ENCODE measurements at regions not wholly inside any gene's neighbourhood (a gene's known extent, or its start where the extent isn't known, plus 50 kb on each side); places are given as distances from the start of the nearest gene placed in this dataset.
A peak's percentile ranks its signal among the peaks of the same experiment; 100 is the strongest.

DNA sequence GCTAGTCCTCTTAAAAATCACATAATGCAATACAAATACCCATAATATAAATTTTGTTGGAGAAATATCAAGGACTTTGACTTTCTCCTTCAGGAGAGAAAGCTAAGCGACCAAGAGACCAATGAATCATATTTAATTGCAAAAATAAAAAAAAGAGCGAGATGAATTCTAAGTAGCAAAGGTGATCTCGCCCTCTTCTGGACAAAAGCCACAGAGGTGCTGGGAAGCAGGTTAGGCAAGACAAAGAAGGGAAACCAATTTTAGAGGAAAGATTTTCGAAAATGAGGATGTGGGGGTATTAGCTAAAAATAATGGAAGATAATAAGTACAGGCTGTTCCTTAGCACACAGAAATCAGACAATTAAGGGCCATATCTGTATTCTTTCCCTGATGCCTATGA, 111.4 kb upstream of the PLAAT1 start:
- H3K36me3 ChIP-seq (ENCODE audit: insufficient read depth) = no peaks in the 10 kb centered on the region
- ATAC-seq (no peak), DNase-seq (ENCODE audit: low spot score) (peak; percentile 41)
- no peaks in the 10 kb centered on the region for H3K9me3 Mint-ChIP-seq
- H3K27ac Mint-ChIP-seq = no peak overlapping the region
- H3K4me3 Mint-ChIP-seq = no peak overlapping the region
- H3K36me3 Mint-ChIP-seq (ENCODE audit: low read depth) = no peaks in the 10 kb centered on the region
- H3K4me1 Mint-ChIP-seq = peaks cover 6% of the 10 kb centered on the region; the same call in 2 of the 3 replicates
- H3K27me3 Mint-ChIP-seq (ENCODE audit: insufficient read depth, low read depth, poor library complexity) = peaks cover 4% of the 10 kb centered on the region
- peak overlapping the region; percentile 53; the same call in 1 of the 2 replicates for H2AFZ ChIP-seq
- TF ChIP-seq, protein P1, sequence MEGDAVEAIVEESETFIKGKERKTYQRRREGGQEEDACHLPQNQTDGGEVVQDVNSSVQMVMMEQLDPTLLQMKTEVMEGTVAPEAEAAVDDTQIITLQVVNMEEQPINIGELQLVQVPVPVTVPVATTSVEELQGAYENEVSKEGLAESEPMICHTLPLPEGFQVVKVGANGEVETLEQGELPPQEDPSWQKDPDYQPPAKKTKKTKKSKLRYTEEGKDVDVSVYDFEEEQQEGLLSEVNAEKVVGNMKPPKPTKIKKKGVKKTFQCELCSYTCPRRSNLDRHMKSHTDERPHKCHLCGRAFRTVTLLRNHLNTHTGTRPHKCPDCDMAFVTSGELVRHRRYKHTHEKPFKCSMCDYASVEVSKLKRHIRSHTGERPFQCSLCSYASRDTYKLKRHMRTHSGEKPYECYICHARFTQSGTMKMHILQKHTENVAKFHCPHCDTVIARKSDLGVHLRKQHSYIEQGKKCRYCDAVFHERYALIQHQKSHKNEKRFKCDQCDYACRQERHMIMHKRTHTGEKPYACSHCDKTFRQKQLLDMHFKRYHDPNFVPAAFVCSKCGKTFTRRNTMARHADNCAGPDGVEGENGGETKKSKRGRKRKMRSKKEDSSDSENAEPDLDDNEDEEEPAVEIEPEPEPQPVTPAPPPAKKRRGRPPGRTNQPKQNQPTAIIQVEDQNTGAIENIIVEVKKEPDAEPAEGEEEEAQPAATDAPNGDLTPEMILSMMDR (conservative IDR thresholded peaks at IDR 0.05; ENCODE audit: low read depth in 2 of 2) = peak; percentile 71 to 77
- TF ChIP-seq JUNB (IDR thresholded peaks at IDR 0.05; ENCODE audit: unreplicated experiment) (no peak), ZNF114 (CRISPR knock-in tag; IDR thresholded peaks at IDR 0.05) (no peak), NANOG (IDR thresholded peaks at IDR 0.05; ENCODE audit: borderline replicate concordance) (no peak), STAT1 (IDR thresholded peaks at IDR 0.05; ENCODE audit: unreplicated experiment) (no peak), EZH2phosphoT487 (IDR thresholded peaks at IDR 0.05; ENCODE audit: unreplicated experiment) (no peak), ZNF331 (CRISPR knock-in tag; IDR thresholded peaks at IDR 0.05; ENCODE audit: low read depth) (no peak)
- H3F3A ChIP-seq (replicated peaks; ENCODE audit: low read depth) = no peaks in the 10 kb centered on the region
- H3K79me2 ChIP-seq (replicated peaks; ENCODE audit: insufficient read depth) = no peaks in the 10 kb centered on the region
- no peaks in the 10 kb centered on the region for H4K20me1 ChIP-seq (replicated peaks; ENCODE audit: insufficient read depth)
- no peak overlapping the region for H3K4me3 ChIP-seq
- no peaks in the 10 kb centered on the region for H3K27me3 ChIP-seq (ENCODE audit: insufficient read depth)
- no peak overlapping the region for H3K4me2 ChIP-seq
- no peak overlapping the region for H3K27ac ChIP-seq (ENCODE audit: low read depth)
- H3K4me1 ChIP-seq (ENCODE audit: insufficient read depth) = no peaks in the 10 kb centered on the region
- H3K9me2 ChIP-seq (ENCODE audit: insufficient read depth) = no peaks in the 10 kb centered on the region

DNA sequence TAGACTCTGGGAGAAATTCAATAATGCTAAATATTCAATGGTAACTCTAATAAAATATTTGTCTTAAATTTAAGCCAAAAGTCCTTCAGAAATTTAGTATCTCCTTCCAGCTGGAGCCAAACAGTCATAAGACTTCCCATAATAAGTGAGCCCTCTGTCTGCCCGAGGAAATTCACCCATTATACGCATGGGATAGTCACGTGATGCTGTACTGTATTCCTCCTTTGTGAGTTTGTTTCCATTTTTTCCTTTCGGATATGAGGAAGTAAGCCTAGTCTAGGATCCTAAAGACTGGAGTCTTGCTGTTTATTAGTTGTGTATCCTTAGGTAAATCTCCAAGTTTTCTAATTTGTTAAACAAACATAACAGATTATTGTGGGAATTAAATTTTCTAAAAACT, 110.4 kb upstream of the PLAAT1 start:
- Histone ChIP-seq H3K9me2 (ENCODE audit: insufficient read depth) (no peaks in the 10 kb centered on the region), H2AFZ (no peak overlapping the region; the same call in 1 of the 2 replicates), H3K4me2 (no peak overlapping the region), H3K36me3 (ENCODE audit: insufficient read depth) (no peaks in the 10 kb centered on the region), H3K27me3 (ENCODE audit: insufficient read depth) (no peaks in the 10 kb centered on the region), H3K27ac (ENCODE audit: low read depth) (no peak overlapping the region), H4K20me1 (replicated peaks; ENCODE audit: insufficient read depth) (no peaks in the 10 kb centered on the region), H3F3A (replicated peaks; ENCODE audit: low read depth) (no peaks in the 10 kb centered on the region), H3K4me3 (no peak overlapping the region), H3K4me1 (ENCODE audit: insufficient read depth) (no peaks in the 10 kb centered on the region), H3K79me2 (replicated peaks; ENCODE audit: insufficient read depth) (no peaks in the 10 kb centered on the region)
- Mint-ChIP-seq H3K9me3 (no peaks in the 10 kb centered on the region), H3K36me3 (ENCODE audit: low read depth) (no peaks in the 10 kb centered on the region), H3K4me1 (peaks cover 6% of the 10 kb centered on the region; the same call in 2 of the 3 replicates), H3K27me3 (ENCODE audit: insufficient read depth, low read depth, poor library complexity) (peaks cover 2% of the 10 kb centered on the region), H3K4me3 (no peak overlapping the region), H3K27ac (no peak overlapping the region)
- ATAC-seq (no peak), DNase-seq (ENCODE audit: low spot score) (no peak)
- TF ChIP-seq REST (IDR thresholded peaks at IDR 0.05; ENCODE audit: unreplicated experiment) (no peak), ZNF462 (CRISPR knock-in tag; IDR thresholded peaks at IDR 0.05) (no peak), CREB1 (CRISPR knock-in tag; IDR thresholded peaks at IDR 0.05; ENCODE audit: low read depth) (no peak), EZH2 (IDR thresholded peaks at IDR 0.05; ENCODE audit: low read depth, unreplicated experiment) (no peak), ZNF331 (CRISPR knock-in tag; IDR thresholded peaks at IDR 0.05; ENCODE audit: low read depth) (no peak), POLR2AphosphoS5 (IDR thresholded peaks at IDR 0.05; ENCODE audit: low read depth) (no peak)
